ENCODE measurements at regions not wholly inside any gene's neighbourhood (a gene's known extent, or its start where the extent isn't known, plus 50 kb on each side); places are given as distances from the start of the nearest gene placed in this dataset.

DNA sequence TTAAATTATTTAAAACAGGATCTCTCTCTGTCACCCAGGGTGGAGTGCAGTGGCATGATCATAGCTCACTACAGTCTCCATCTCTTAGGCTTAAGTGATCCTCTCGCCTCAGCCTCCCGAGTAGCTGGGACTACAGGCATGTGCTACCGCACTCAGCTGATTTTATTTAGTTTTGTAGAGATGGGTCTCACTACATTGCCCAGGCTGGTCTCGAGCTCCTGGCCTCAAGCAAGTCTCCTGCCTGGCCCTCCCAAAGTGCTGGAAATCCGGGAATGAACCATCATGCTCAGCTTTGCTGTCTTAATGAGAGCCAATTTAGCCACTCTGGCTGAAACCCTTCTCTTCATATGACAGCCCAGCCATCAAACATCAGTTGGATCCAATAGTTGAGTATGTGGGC lies 53.3 kb upstream of the NRP1 start:
- WGBS (ENCODE audit: extremely low coverage, insufficient read length, low lambda C conversion rate), result no CpG with 5 or more reads among the region's 5 CpGs

More for the DNA sequence above, 53.3 kb upstream of the NRP1 start:
- Histone ChIP-seq H2AFZ (ENCODE audit: low read length) (no peak overlapping the region), H3K18ac (ENCODE audit: insufficient read length, low read depth, low read length) (no peak overlapping the region), H3K4ac (ENCODE audit: low read depth, low read length) (no peak overlapping the region), H3K4me1 (ENCODE audit: insufficient read depth, low read length) (no peaks in the 10 kb centered on the region), H2BK15ac (ENCODE audit: low read depth, low read length) (no peak overlapping the region), H3K79me2 (ENCODE audit: insufficient read depth, low read length) (no peaks in the 10 kb centered on the region), H3K23ac (ENCODE audit: insufficient read length, low read depth, low read length) (no peak overlapping the region), H2BK12ac (ENCODE audit: insufficient read length, low read depth, low read length) (no peak overlapping the region), H3K27me3 (ENCODE audit: insufficient read depth, low read length) (no peaks in the 10 kb centered on the region), H4K20me1 (ENCODE audit: control insufficient read depth, insufficient read depth, insufficient read length) (no peaks in the 10 kb centered on the region), H3K9me3 (ENCODE audit: control insufficient read depth, low read depth, low read length) (no peaks in the 10 kb centered on the region), H3K9ac (ENCODE audit: extremely low read depth, insufficient read length, low read length) (no peak overlapping the region), H3K27ac (ENCODE audit: insufficient read length, low read depth, low read length) (no peak overlapping the region), H2AK5ac (ENCODE audit: insufficient read length, low read length) (no peak overlapping the region), H2BK5ac (ENCODE audit: insufficient read length, low read length) (no peak overlapping the region), H2BK20ac (ENCODE audit: low read depth, low read length, poor library complexity, severe bottlenecking) (no peak overlapping the region), H4K8ac (replicated peaks; ENCODE audit: insufficient read length, low read depth, low read length) (no peak overlapping the region), H4K91ac (ENCODE audit: insufficient read length, low read depth, low read length) (no peak overlapping the region), H4K5ac (ENCODE audit: insufficient read length, low read depth, low read length) (no peak overlapping the region), H3K14ac (ENCODE audit: insufficient read depth, low read length) (no peak overlapping the region), H3K56ac (ENCODE audit: insufficient read length, low read depth, low read length) (no peak overlapping the region), H3K23me2 (ENCODE audit: insufficient read length, low read depth, low read length, poor library complexity, severe bottlenecking) (no peaks in the 10 kb centered on the region), H3K4me2 (ENCODE audit: insufficient read depth, insufficient read length, low read length) (no peak overlapping the region), H3T11ph (ENCODE audit: low read length) (no peak overlapping the region), H2BK120ac (ENCODE audit: low read depth, low read length, poor library complexity, severe bottlenecking) (no peak overlapping the region), H3K79me1 (ENCODE audit: insufficient read depth, low read depth, low read length, poor library complexity, severe bottlenecking) (no peaks in the 10 kb centered on the region)
- no peak for TF ChIP-seq CTCF (conservative IDR thresholded peaks at IDR 0.05)
- no peak overlapping the region for H3K27ac Mint-ChIP-seq
- H3K27me3 Mint-ChIP-seq (ENCODE audit: low read depth), result no peaks in the 10 kb centered on the region
- no peak overlapping the region for H3K4me3 Mint-ChIP-seq
- H3K4me1 Mint-ChIP-seq, result peaks cover 6 to 9% of the 10 kb centered on the region in 2 experiments; a peak in 2 of 4 replicates
- no peaks in the 10 kb centered on the region for H3K36me3 Mint-ChIP-seq (ENCODE audit: insufficient read depth in 1 of 3, low read depth in 3 of 3)
- DNase-seq, result no peak
- H3K9me3 Mint-ChIP-seq, result no peaks in the 10 kb centered on the region

All from H9 (cell line).